DMS79 (cell line): ENCODE measurements at regions not wholly inside any gene's neighbourhood (a gene's known extent, or its start where the extent isn't known, plus 50 kb on each side); places are given as distances from the start of the nearest gene placed in this dataset.
"Not testable (repeated sequence)": the region's sequence is repeated elsewhere in the genome, so short reads cannot be mapped to it uniquely, and the experiment has no call there.

Source experiments
- DNase-seq: peaks from one replicate; lab custom pipeline; 2025; lab: John Stamatoyannopoulos, UW

DNA sequence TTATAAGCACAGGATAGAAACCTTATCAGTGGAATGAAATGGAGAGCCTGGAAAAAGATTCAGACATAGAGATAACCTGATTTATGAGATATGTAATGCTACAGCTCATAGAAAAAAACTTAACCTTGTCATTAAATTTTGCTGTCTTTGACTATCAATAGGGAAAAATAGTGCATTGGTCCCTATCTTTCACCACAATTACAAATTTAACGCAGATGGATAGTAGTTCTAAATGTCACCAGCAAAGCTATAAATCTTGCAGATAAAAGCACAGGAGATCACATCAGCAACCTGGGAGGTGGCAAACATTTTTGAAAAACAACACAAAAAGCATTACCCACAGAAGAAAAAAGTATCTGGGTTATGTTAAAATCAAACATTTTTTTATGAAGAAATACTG, 831.6 kb downstream of the BRINP3 start:
- DNase-seq: no peak

DNA sequence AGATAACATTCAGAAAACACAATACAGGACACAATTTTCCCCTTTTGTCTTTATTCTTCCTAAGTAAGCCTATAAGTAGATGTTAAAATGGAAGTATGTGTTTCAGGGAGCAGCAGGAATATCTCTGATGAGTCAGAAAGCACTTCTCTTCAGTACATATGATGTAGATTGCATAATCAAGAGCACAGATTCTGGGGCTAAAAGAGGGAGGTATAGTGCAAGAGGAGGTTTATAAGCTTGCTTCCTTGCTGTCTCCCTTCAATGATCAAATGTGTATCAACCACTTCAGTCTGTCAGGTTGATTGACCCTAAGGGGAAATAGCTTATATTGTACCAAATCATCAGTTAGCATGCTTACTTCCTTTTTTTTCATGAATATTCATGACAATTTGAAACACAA, 822.8 kb downstream of the BRINP3 start:
- no peak for DNase-seq

DNA sequence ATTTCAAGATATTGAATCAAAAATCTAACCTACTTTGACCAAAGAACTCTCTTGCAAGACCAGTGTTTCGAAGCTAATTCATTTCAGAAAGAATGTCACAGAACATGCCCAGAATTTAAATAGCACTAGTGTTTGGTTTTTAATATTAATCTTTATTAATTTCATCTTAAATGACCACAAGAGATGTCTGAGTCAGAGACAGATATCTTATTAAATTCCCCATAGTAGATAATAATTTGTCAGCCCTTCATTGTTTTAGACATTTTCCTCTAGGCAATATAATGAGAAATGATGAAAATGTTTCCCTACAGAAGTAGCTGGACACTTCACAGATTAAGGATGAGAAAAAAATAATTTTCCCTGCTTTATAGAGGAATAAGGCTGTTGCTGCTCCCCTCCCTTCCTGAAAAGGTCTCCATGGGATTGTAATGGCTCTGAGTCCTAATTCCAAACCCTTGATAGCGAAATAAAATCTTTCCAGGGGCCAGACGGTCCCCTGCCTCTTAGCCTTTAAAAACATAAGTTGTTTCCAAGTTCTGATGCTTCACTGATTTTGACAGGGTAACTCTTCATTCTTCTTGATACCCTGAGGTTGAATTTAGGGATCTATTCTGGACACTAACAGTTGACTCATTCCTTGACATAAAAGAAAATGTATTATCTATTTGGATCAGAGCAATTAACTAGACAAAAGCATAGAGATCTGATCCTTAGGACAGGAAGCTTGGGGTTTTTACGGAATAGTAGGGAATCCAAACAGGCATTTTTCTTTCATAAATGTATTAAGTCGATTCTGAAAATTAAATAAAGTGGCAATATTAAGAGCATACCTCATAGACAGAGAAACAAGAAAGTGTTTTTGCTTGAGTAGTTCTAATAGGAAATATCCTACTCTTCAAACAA, 820.8 kb downstream of the BRINP3 start:
- no peak for DNase-seq

GRCh38 chr1:189657715-189658114, 819.9 kb downstream of the BRINP3 start:
- no peak for DNase-seq

GRCh38 chr1:189658381-189658780, 819.3 kb downstream of the BRINP3 start:
- DNase-seq: no peak

- no peak for DNase-seq
These were observed 817.9 kb downstream of the BRINP3 start for GRCh38 chr1:189659731-189660130.

GRCh38 chr1:189662190-189662589, 815.5 kb downstream of the BRINP3 start:
- DNase-seq: no peak

DNA sequence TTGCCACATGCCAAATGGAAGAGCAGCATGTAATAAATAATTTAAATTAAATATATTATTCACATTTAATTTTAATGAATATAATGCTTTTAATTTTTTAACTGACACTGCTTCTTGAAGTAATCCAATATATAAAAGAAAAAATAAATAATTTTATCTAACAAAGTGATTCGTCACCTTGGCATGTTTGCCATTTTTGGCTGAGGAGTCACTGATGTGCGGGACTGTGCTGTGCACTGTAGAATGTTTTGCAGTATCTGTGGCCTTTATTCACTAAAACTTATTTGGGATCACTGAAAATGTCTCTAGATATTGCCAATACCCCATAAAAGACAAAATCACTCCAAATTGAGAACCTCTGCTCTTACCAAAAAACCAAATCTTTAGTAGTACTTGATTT, 807.8 kb downstream of the BRINP3 start:
- no peak for DNase-seq

DNA sequence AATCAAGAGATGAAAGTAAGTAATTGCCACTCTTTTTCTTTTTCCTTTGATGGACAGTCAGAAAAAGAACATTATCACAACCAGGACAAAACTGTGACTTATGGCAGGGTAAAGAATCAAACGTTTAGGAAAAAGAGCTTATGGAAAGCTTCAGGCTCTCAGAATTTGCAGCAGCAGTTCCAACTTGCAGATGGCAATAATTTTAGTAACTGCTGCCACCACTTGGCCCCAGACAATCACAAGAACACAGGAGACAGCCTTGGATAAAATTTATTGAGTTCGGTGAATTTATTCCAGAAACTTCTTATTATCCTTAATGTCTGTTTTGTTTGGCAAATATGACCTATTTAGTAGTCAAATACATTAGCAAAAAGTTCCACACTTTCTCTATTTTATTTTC, 804.4 kb downstream of the BRINP3 start:
- DNase-seq: no peak

GRCh38 chr1:189675712-189676244, 801.9 kb downstream of the BRINP3 start:
- DNase-seq: no peak

DNA sequence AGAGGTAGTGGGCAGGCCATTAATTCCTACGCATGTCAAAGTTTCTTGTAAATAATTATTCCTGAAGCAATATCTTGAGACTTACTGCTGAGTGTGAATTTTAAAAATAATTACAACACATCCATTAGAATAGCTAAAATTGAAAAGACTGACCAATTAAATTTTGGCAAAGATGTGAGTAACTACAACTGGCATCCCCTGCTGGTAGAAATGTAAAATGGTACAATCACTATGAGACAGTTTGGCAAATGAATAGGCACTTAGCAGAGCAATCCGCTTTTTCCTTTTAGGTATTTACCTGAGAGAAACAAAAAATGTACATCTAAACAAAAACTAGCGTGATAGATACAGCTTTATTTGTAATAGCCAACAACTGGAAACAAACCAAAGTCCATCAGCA, 798.9 kb downstream of the BRINP3 start:
- no peak for DNase-seq

DNA sequence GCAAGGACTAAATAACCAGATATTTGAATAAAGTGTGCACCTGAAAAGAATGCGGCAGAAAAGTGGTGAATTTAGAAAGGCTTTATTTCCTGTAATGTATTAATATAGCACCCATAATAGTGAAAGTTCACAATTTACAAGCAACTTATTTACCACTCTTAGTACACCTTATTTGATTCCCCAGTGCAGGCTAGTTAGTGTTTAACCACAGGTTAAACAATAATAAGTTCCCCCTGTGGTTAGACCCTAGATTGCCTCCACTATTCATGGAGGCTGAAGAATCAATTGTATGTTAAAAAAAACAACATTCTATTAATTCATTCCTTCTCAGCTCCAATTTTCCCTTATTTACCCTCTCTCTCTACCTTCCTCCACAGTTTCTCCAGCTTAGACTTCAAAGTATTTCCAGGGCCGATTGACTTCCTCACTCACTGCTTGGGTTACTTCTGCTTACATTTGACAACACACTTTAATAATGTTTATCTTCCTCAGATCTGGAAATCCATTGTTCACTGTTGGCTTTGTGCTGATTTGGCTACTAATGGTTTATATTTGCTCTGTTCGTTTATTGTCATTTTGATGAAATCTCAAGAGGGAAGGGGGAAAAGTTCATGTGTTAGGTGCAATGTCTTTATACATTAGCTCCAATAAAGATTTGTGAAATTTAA, 796.3 kb downstream of the BRINP3 start:
- DNase-seq: no peak

DNA sequence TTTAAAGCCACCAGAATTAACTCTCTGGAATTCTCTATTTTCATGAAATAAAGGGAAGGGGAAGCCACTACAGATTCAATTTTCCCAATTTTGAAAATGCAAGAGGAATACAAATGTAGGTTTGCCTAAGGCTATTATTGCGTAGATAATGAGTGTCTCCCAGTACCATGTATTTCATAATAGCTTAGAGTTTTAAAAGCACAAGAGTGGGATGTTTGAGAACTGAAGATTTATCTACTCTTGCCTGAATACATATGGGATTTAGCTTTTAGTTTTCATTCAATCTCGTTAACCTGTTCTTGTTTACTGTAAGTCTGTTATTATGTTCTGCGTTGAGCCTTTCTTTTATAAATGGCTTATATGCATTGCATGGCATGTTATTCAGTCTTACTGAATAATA, 795.1 kb downstream of the BRINP3 start:
- no peak for DNase-seq

- no peak for DNase-seq
These were observed 791.4 kb downstream of the BRINP3 start for GRCh38 chr1:189686288-189686687.

DNA sequence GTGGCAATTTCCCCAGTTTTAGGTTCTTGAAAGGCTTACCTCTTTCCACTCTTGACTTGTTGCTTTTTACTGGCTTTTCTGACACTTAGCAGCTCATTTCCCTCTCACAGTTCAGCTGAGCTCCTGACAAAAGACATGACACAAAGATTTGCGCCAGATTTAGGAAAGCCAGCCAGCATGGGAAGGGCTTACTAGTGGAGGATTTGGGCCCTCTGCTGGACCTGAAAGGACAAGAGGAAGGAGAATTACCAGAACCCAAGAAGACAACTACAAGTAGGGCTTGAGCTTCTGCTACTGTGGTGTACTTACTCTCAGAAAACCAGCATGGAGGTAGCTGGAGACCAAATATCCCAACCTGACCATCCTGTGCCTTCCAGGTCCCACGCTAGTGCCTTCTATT, 784.5 kb downstream of the BRINP3 start:
- no peak for DNase-seq

- DNase-seq: no peak
These were observed 781.4 kb downstream of the BRINP3 start for GRCh38 chr1:189696297-189696696.

DNA sequence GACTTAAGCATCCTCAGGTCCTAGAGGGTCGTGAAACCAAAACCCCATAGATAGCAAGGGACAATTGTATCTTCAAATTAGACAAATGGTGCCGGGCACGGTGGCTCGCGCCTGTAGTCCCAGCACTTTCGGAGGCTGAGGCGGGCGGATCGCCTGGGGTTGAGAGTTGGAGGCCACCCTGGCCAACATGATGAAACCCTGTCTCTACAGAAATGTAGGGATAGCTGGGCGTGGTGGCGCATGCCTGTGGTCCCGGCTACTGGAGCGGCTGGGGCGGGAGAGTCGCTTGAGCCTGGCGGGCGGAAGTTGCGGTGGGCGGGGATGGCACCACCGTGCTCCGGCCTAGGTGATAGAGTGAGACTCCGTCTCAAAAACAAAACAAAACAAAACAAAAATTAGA, 780.6 kb downstream of the BRINP3 start:
- DNase-seq: no peak

DNA sequence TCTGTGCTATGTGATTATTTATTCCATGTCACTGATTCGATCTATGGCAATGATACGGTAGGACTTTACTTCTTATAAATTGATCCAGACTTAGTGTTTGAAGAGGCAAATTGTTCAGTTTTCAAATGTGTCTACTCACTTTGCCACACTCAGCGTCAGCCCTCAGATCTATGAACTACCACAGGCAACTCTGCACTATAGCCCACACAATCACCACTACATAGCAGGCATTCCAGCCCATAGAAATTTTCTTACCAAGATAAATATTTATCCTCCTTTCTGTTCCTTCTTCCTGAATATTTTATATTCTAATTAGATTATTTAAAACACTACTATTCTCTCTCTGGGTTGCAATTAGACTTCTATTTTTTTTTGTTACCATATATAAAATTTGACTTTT, 776.1 kb downstream of the BRINP3 start:
- no peak for DNase-seq

DNA sequence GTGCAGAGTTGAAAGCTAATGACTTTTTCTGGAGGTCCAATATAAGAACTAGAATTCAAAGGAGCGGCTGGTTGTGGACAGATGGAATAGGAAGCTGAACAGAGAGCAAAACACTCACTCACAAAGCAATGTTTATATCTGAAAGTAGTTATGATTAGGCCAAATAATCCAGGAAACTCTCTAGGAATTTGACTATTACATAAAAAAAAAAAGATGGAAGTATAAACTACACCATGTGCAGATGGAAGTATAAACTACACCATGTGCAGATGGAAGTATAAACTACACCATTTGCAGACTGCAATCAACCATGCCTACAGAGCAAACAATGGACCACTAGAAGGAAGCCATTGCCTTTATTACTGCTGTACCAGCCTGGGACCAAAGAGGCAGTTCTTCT, 771.1 kb downstream of the BRINP3 start:
- DNase-seq: no peak

GRCh38 chr1:189708674-189709073, 769.0 kb downstream of the BRINP3 start:
- no peak for DNase-seq

DNA sequence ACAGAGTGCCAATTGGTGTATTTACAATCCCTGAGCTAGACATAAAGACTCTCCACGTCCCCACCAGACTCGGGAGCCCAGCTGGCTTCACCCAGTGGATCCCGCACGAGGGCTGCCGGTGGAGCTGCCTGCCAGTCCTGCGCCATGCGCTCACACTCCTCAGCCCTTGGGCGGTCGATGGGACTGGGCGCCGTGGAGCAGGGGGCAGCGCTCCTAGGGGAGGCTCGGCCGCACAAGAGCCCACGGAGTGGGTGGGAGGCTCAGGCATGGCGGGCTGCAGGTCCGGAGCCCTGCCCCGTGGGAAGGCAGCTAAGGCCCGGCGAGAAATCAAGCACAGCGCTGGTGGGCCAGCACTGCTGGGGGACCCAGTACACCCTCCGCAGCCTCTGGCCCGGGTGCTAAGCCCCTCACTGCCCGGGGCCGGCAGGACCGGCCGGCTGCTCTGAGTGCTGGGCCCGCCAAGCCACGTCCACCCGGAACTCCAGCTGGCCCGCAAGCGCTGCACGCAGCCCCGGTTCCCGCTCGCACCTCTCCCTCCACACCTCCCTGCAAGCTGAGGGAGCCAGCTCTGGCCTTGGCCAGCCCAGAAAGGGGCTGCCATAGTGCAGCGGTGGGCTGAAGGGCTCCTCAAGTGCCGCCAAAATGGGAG, 759.4 kb downstream of the BRINP3 start:
- DNase-seq: not testable (repeated sequence)

- no peak for DNase-seq
These were observed 750.9 kb downstream of the BRINP3 start for GRCh38 chr1:189726806-189727205.

DNA sequence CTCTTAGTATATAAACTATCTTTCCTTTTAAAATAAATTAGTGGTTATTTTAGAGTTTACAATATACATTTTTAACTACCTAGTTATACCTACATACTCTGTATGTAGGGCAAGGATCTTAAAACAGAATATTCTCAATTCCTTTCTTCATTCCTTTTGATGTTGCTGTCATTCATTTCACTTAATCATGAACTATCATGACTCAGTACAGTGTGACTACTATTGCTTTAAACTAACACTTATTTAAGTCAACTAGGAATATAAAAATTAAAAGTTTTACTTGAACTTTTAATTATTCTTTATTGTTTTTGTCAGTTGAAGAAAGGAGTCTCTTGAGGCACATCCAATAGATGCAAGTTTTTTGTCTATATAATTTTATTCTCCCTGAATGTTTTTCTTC, 726.4 kb downstream of the BRINP3 start:
- no peak for DNase-seq
